ENCODE measurements at regions not wholly inside any gene's neighbourhood (a gene's known extent, or its start where the extent isn't known, plus 50 kb on each side); places are given as distances from the start of the nearest gene placed in this dataset.

- Histone ChIP-seq H3K9me3 (replicated peaks) (no peaks in the 10 kb centered on the region), H3K36me3 (no peaks in the 10 kb centered on the region), H3K27me3 (no peaks in the 10 kb centered on the region), H3K27ac (no peak overlapping the region), H3K4me3 (no peak overlapping the region), H3K4me1 (no peaks in the 10 kb centered on the region)
- DNase-seq: no peak
Observed at GRCh38 chr16:35249051-35249450, 1789.6 kb downstream of the TP53TG3F start.

GRCh38 chr16:35252356-35252936 lies 1793.0 kb downstream of the TP53TG3F start:
- H3K9me3 ChIP-seq (replicated peaks): no peaks in the 10 kb centered on the region
- no peaks in the 10 kb centered on the region for H3K27me3 ChIP-seq
- DNase-seq: peak in 1 of 2 experiments; percentile 1

DNA sequence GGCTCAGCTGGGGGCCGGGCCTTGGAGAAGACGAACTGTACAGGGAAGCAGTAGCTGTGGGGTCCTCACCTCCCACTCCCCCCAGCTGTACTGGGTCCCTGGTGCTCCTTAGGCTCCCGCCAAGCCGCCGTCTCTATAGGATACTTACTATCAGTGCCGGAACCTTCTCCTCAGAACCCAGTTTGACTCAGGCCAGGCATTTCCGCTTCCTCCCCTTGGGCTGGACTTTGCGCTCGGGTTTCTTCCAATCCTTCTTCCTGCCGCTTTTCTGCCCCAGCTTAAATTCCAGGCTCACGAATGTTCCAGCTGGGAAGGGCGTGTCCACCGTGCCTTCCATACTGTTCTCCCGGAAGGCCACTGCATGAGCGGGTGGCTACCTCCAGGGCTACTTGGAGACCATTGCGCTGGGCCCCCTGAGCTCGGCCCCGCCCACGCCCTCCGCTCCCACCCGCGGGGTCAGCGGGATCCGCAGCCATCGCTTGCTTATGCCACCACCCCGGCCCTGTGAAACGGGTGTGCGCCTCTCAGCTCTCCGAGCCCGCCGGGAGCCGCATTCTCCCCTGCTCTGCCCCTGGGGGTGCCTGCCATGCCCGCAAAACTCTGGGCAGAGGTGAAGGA lies 1795.9 kb downstream of the TP53TG3F start:
- Histone ChIP-seq H3K9me3 (replicated peaks) (no peaks in the 10 kb centered on the region), H3K4me3 (no peak overlapping the region), H3K27ac (no peak overlapping the region), H3K27me3 (no peaks in the 10 kb centered on the region), H3K36me3 (no peaks in the 10 kb centered on the region), H3K4me1 (no peaks in the 10 kb centered on the region)
- DNase-seq: no peak

More at GRCh38 chr16:35252356-35252936, 1793.0 kb downstream of the TP53TG3F start:
- no peak overlapping the region for H3K27ac ChIP-seq
- H3K4me1 ChIP-seq: no peaks in the 10 kb centered on the region
- no peak overlapping the region for H3K4me3 ChIP-seq
- no peaks in the 10 kb centered on the region for H3K36me3 ChIP-seq

- Histone ChIP-seq H3K27ac (no peak overlapping the region), H3K4me1 (no peaks in the 10 kb centered on the region), H3K9me3 (replicated peaks) (no peaks in the 10 kb centered on the region), H3K4me3 (no peak overlapping the region), H3K27me3 (no peaks in the 10 kb centered on the region), H3K36me3 (no peaks in the 10 kb centered on the region)
- DNase-seq: no peak
Observed at GRCh38 chr16:35255816-35256215, 1796.4 kb downstream of the TP53TG3F start.

- Histone ChIP-seq H3K27me3 (no peaks in the 10 kb centered on the region), H3K9me3 (replicated peaks) (no peaks in the 10 kb centered on the region), H3K36me3 (no peaks in the 10 kb centered on the region), H3K27ac (no peak overlapping the region), H3K4me1 (no peaks in the 10 kb centered on the region), H3K4me3 (no peak overlapping the region)
- no peak for DNase-seq
Observed at GRCh38 chr16:35258381-35258780, 1799.0 kb downstream of the TP53TG3F start.

DNA sequence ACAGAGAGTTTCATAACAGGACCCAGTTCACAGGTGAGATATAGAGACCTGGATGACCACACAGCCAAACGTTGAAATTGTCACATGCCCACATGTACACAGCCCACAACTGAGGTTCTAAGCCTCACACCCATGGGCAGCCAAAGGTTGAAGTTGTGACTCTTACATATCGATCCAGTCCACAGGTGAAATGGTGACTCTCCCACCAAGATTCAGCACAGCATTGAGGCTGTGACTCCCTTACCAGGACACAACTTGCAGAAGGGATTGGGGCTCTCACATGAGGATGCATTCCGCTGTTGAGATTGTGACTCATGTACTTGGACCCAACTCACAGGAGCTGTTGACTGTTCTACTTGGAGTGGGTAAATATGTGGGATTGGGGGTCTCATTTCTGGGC lies 1836.4 kb downstream of the TP53TG3F start:
- no peak for DNase-seq
- no peak overlapping the region for H3K4me3 ChIP-seq
- no peaks in the 10 kb centered on the region for H3K36me3 ChIP-seq
- H3K9me3 ChIP-seq (replicated peaks): no peaks in the 10 kb centered on the region
- no peak overlapping the region for H3K27ac ChIP-seq
- H3K4me1 ChIP-seq: no peaks in the 10 kb centered on the region
- no peaks in the 10 kb centered on the region for H3K27me3 ChIP-seq

DNA sequence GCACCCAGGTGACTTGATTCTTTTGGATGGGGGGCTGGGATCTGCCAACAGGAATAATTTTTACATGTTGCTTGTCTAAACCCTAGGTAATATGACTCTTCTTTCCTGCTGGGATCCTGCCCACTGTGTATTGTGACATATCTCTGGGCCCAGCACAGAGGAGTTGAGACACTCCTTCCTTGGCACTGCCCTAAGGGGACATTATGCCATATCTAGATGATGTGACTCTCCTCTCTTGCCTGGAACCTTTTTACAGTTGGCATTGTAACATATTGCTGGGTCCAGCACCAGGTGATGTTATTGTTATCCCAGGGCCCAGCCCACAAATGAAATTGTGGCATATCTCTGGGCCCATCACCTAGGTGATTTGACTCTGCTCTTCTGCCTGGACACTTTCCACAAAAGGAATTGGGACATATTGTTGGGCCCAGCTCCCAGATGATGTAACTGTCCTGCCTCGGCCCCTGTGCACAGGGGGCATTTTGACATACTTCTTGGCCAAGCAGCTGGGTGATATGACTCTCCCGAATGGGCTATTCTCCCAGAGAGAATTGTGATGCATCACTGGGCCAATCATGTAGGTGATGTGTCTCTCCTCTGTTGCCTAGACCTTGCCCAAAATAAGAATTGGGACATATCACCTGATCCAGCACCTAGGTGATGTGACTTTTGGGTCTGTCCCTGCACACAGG lies 1837.7 kb downstream of the TP53TG3F start:
- DNase-seq: no peak

GRCh38 chr16:35298460-35299243 lies 1839.2 kb downstream of the TP53TG3F start:
- Histone ChIP-seq H3K4me3 (no peak overlapping the region), H3K36me3 (no peaks in the 10 kb centered on the region), H3K4me1 (no peaks in the 10 kb centered on the region), H3K9me3 (replicated peaks) (no peaks in the 10 kb centered on the region), H3K27me3 (no peaks in the 10 kb centered on the region), H3K27ac (no peak overlapping the region)
- DNase-seq: no peak

More for the DNA sequence above, 1837.7 kb downstream of the TP53TG3F start:
- Histone ChIP-seq H3K27ac (no peak overlapping the region), H3K4me1 (no peaks in the 10 kb centered on the region), H3K27me3 (no peaks in the 10 kb centered on the region), H3K36me3 (no peaks in the 10 kb centered on the region), H3K4me3 (no peak overlapping the region), H3K9me3 (replicated peaks) (no peaks in the 10 kb centered on the region)

- H3K27ac ChIP-seq: no peak overlapping the region
- DNase-seq: no peak
- H3K9me3 ChIP-seq (replicated peaks): no peaks in the 10 kb centered on the region
- H3K36me3 ChIP-seq: no peaks in the 10 kb centered on the region
- H3K4me1 ChIP-seq: no peaks in the 10 kb centered on the region
- no peak overlapping the region for H3K4me3 ChIP-seq
- H3K27me3 ChIP-seq: no peaks in the 10 kb centered on the region
Observed at GRCh38 chr16:35302859-35303258, 1843.4 kb downstream of the TP53TG3F start.

- H3K27me3 ChIP-seq: no peaks in the 10 kb centered on the region
- H3K9me3 ChIP-seq (replicated peaks): no peaks in the 10 kb centered on the region
- no peaks in the 10 kb centered on the region for H3K36me3 ChIP-seq
- H3K27ac ChIP-seq: no peak overlapping the region
- H3K4me3 ChIP-seq: no peak overlapping the region
- no peak for DNase-seq
- no peaks in the 10 kb centered on the region for H3K4me1 ChIP-seq
Observed at GRCh38 chr16:35305476-35305875, 1846.1 kb downstream of the TP53TG3F start.

DNA sequence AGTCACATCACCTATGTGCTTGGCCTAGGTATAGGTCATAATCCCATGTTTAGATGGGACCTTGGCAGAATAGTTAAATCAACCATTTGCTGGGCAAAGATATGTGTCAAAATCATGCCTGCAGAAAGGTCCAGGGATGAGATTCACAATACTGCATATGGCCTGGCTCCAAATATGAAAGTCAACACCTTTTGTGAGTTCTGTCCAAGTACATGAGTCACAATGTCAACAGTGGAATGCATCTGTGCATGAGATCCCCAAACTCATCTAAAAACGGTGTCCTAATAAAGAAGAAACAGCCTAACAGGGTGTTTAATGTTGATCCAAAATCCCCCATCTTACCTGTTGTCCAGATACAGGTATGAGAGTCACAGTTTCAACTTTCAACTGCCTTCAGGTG lies 1847.5 kb downstream of the TP53TG3F start:
- Histone ChIP-seq H3K27me3 (no peaks in the 10 kb centered on the region), H3K4me1 (no peaks in the 10 kb centered on the region), H3K27ac (no peak overlapping the region), H3K4me3 (no peak overlapping the region), H3K36me3 (no peaks in the 10 kb centered on the region), H3K9me3 (replicated peaks) (no peaks in the 10 kb centered on the region)
- no peak for DNase-seq

DNA sequence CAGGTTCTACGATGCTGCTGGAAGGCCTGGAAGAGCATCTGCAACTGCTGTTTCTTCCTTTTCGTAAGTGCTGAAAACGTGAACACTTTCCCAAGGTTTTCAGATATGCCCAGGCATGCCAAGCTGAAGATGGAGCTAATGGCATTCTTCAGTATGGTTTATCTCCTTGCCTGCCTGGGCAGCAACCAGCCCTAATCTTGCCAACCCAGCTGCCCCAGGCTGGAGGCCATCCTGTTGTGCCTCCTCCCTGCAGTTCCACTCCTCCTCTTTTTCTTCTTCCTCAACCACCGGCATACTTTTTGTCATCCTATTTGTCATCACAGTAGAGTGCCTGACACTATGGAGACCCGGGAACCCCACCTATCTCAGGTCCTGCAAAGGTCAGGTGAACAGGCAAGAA lies 1849.3 kb downstream of the TP53TG3F start:
- no peaks in the 10 kb centered on the region for H3K4me1 ChIP-seq

GRCh38 chr16:35310999-35311398 lies 1851.6 kb downstream of the TP53TG3F start:
- Histone ChIP-seq H3K27ac (no peak overlapping the region), H3K9me3 (replicated peaks) (no peaks in the 10 kb centered on the region), H3K4me1 (no peaks in the 10 kb centered on the region)

More for the DNA sequence above, 1849.3 kb downstream of the TP53TG3F start:
- H3K4me3 ChIP-seq: no peak overlapping the region
- no peak overlapping the region for H3K27ac ChIP-seq
- no peak for DNase-seq
- no peaks in the 10 kb centered on the region for H3K9me3 ChIP-seq (replicated peaks)
- H3K27me3 ChIP-seq: no peaks in the 10 kb centered on the region
- no peaks in the 10 kb centered on the region for H3K36me3 ChIP-seq

GRCh38 chr16:35311475-35311874 lies 1852.1 kb downstream of the TP53TG3F start:
- Histone ChIP-seq H3K27ac (no peak overlapping the region), H3K4me1 (no peaks in the 10 kb centered on the region), H3K27me3 (no peaks in the 10 kb centered on the region), H3K4me3 (no peak overlapping the region), H3K9me3 (replicated peaks) (no peaks in the 10 kb centered on the region), H3K36me3 (no peaks in the 10 kb centered on the region)
- DNase-seq: no peak

More at GRCh38 chr16:35310999-35311398, 1851.6 kb downstream of the TP53TG3F start:
- H3K27me3 ChIP-seq: no peaks in the 10 kb centered on the region
- no peak for DNase-seq
- H3K36me3 ChIP-seq: no peaks in the 10 kb centered on the region
- H3K4me3 ChIP-seq: no peak overlapping the region

DNA sequence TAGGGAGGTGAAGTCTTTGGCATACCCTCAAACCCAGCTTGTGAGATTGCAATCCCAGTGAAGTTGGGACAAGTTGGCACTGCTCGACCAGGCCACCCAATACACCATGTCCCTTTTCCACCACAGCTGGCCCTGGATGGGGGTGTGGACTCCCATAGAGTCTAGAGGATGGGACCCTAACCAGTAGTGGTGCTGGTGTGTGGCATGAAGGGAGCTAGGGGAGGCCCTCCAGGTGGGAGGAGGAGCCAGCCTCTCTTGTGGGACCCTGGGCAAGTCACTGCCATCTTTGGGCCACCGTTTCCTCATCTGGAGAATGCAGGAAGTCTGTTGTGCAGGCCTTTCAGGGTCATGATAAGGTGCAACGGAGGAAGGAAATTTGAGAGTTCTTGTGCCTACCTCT lies 1854.9 kb downstream of the TP53TG3F start:
- H3K4me3 ChIP-seq: no peak overlapping the region
- no peak for DNase-seq
- H3K36me3 ChIP-seq: no peaks in the 10 kb centered on the region
- no peaks in the 10 kb centered on the region for H3K4me1 ChIP-seq
- no peaks in the 10 kb centered on the region for H3K9me3 ChIP-seq (replicated peaks)
- H3K27ac ChIP-seq: no peak overlapping the region
- no peaks in the 10 kb centered on the region for H3K27me3 ChIP-seq

All from SJCRH30 (cell line).